HG03159 (cell line): ENCODE measurements at regions not wholly inside any gene's neighbourhood (a gene's known extent, or its start where the extent isn't known, plus 50 kb on each side); places are given as distances from the start of the nearest gene placed in this dataset.

ENCODE experiments used
- ATAC-seq: cut with Tn5 transposase; IDR thresholded peaks from one replicate; pipeline ENCODE4 v1.9.1; 2021; ENCODE audit warnings: mild to moderate bottlenecking, moderate library complexity; ENCODE audit not compliant: unreplicated experiment

DNA sequence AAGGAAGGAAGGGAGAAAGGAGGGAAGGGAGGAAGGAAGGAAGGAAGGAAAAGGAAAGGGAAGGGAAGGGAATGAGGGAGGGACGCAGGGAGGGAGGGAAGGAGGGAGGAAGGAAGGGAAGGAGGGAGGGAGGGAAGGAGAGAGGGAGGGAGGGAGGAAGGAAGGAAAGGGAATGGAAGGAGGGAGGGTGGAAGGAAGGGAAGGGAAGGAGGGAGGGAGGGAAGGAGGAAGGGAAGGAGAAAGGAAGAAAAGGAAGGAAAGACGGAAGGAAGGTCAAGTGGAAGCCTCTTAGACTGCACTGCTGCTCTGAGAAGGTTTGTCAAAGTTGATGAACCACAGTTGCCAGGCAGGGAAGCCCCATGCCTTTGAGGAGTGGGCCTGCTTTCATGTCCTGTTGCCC lies 324.3 kb upstream of the ZFP64 start:
- no peak for ATAC-seq

GRCh38 chr20:52500157-52500556 lies 308.6 kb upstream of the ZFP64 start:
- no peak for ATAC-seq

GRCh38 chr20:52497731-52498130 lies 306.2 kb upstream of the ZFP64 start:
- ATAC-seq, result no peak

DNA sequence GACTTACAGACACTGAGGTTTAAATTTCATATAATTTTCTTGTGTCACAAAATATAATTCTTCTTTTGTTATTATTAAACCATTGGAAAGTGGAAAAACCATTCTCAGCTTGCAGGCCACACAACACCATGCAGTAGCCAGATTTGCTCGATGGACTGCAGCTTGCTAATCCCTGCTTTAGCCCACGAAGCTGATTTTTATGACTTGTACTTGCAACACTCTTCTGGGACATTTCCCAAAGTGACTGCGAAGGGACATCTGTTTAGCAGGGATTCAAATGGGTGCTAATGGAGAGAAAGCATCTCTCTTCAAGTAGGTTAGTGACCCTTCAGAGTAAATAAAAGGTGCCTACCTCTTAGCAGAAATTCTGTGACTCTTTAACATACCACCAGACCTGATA lies 304.6 kb upstream of the ZFP64 start:
- no peak for ATAC-seq

DNA sequence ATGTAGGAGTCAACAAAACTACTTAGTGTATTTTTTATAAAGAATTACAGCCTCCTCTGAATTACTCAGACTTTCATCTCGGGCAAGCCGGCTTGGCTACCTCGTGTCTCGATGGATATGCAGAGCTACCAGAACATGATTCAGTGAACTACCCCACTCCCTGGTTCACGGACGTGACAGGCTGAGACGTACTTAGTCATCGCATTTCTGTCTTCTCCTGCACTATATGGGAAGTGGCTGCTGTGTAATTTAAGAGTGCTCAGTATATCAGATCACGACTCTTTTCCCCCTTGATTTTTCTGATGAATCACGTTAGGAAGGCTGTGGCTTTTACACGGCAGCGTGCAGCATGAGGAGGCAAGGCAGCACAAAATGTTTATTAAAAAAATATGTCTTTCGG lies 302.7 kb upstream of the ZFP64 start:
- no peak for ATAC-seq

DNA sequence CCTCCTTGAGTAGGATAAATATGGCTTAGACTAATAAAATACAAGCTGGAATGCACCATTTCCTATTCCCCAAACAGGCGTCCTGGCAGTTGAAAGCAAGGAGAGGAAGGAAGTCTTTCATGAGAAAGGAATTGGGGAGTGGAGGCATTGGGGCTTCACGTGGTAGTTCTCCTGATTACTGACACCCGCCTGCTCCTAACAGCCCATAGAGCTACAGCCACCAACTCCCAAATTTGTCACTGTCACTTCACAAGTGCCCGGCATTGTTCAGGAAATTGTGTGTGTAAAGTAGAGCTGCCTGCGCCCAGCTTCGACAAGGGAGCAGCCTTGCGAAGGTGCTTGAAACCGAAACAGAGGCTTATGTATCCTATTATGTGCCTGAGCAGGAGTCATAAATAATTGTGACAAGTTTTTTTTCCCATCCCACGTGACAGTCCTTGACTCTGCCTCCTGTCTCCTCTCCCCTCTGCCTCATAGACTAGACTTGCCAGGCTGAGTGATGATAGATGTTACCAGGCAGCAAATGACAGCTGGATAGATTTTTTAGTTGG lies 301.7 kb upstream of the ZFP64 start:
- ATAC-seq, result no peak

- no peak for ATAC-seq
Measured at GRCh38 chr20:52490711-52491430, 299.3 kb upstream of the ZFP64 start.

- ATAC-seq, result no peak
Measured at GRCh38 chr20:52484438-52484837, 292.9 kb upstream of the ZFP64 start.

DNA sequence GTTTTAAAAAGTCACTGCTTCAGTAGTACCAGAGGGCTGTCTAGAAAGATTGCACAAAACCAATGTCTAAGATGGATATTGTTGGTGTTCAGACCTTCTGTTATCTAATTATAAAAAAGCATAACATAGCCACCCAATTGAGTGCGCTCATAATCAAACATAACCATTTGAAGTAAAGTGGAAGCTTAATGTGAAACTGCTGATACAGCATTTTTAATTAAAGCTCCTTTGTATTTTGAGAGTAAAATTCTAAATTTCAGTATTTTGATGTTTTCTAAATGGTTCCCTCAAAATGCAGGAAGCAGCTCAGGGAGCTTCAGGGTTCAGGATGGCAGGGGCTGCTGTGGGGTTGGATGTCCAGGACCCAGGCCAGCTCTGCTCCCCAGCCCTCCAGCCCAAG lies 291.8 kb upstream of the ZFP64 start:
- ATAC-seq, result no peak

GRCh38 chr20:52482044-52482443 lies 290.5 kb upstream of the ZFP64 start:
- no peak for ATAC-seq

DNA sequence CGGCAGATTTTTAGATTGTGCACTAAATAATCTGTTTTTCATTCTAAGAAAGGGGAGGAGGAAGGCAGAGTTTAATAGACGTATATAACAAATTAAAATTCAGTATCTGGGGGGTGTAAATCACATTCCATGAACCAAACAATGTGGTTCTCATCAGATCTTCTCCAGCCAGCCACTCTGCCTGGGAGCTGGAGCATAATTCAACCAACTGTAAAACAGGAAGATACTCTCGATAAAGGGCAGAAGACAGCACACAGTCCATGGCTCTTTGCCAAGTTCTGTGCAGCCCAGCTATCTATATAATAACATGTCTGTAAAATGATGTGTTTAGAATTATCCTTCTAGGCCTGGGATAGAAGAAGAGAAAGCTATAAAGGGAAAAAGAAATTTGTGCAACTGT lies 289.9 kb upstream of the ZFP64 start:
- ATAC-seq, result no peak

- no peak for ATAC-seq
Measured at GRCh38 chr20:52476074-52476750, 284.6 kb upstream of the ZFP64 start.

DNA sequence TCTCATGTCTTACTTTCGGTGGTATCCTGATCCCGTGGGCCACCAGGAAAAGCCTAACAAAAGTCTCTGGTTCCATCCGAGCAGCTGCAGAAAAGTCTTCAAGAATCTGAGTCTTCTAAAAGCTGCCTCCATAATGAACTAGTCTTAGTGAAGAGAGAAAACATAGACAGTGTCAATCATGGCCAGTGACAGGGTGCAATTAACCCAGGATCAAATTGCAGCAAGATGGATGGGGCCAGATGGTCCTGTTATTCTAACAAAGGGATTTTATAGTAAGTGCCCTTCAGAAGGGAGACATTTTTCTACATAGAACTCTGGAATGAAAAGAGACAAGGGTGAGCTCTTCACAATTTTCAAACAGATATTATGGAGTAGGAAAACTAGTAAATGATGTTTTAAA lies 281.6 kb upstream of the ZFP64 start:
- no peak for ATAC-seq

DNA sequence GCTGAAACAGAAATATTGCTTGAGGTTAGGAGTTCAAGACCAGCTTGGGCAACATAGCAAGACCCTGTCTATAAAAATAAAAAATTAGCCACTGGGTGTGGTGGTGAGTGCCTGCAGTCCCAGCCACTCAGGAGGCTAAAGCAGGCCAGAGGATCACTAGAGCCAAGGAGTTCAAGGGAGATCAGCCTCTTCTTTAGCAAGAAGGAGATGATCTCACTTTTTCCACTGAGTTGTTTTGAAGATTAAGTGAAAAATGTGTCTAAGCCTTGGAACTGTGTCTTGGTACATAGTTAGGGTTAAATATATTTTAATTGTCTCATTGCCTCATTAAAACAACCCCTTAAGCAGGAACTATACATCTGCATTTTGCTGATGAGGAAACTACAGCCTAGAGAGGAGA lies 279.0 kb upstream of the ZFP64 start:
- ATAC-seq, result no peak

GRCh38 chr20:52469128-52469527 lies 277.5 kb upstream of the ZFP64 start:
- ATAC-seq, result no peak

DNA sequence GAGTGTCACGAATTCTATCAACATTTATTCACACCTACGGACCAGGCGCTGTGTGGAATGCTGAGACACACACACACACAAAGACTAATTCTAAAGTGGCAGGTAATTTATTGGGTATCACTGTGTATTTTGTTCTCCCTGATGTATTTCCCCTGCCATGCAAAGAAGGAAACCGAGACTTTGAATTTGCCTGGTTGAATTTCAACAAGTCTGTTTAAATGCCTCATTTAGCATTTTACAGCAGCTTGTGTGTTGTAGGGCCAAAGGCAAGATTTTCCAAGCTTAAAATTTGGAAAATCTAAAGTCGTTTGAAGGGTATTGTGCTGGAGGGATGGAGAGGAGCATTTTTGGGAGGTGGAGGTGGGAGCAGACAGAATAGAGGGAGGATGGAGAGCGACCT lies 274.4 kb upstream of the ZFP64 start:
- ATAC-seq, result no peak

- ATAC-seq, result no peak
Measured at GRCh38 chr20:52461582-52461981, 270.0 kb upstream of the ZFP64 start.

GRCh38 chr20:52459150-52459549 lies 267.6 kb upstream of the ZFP64 start:
- ATAC-seq, result no peak

DNA sequence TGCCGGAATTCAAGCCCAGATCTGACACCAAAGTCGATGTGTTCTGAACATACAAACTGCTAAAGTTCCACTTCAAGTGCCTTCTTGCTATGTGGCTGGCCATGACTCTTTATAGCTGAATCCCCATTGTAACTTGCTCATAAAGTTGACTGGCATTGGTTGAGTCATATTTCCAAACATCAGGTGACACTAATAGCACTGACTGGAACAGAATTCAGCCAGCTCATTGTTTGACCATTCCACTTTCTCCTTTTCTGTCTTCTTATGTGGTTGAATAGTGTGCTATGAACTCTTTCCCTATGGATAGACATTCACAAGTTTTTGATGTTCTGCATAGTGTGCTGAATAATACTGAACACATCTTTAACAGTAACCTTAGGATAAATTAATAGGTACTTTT lies 266.2 kb upstream of the ZFP64 start:
- no peak for ATAC-seq

DNA sequence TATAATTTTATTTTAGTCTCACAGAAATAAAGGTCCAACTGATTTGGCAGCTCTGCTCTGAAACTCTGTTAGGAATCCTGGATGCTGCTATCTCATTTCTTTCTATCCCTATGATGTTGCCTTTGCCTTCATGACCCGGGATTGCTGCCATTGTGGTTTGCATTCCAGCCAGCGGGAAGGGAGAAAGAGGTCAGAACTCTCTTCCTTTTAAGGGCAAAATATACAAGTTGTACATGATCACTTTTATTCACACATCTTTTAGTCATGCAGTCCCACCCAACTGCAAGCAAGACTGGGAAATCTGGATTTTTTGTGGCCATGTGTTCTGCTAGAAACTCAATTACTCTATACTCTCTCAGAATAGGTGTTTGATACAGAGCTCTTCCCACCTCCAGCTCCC lies 263.1 kb upstream of the ZFP64 start:
- ATAC-seq, result no peak

GRCh38 chr20:52448513-52449232 lies 257.1 kb upstream of the ZFP64 start:
- ATAC-seq, result no peak

DNA sequence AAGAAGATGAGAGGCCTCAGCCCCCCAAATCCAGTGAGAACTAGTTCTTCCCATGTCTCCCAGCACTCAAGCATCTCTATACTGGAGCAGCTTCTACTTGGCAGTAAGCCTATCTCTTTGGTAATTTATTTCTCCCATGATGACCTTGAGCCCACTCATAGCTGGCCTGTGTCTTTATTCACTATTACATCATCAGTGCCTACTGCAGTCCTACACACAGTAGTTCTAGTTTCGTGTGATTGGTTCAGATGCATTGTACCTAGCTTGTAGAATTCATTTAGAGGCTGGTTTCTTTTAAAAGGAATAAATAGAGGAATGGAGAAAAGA lies 255.6 kb upstream of the ZFP64 start:
- ATAC-seq, result no peak
